Skin epidermis (tissue), 12 donors: ENCODE measurements at regions not wholly inside any gene's neighbourhood (a gene's known extent, or its start where the extent isn't known, plus 50 kb on each side); places are given as distances from the start of the nearest gene placed in this dataset.
"Not testable (repeated sequence)": the region's sequence is repeated elsewhere in the genome, so short reads cannot be mapped to it uniquely, and the experiment has no call there.

Experiments
- H3K27ac ChIP-seq, 21 experiments: fragments of 200-600 bp; sonication (generic) in 11 of 21; one replicate each; pipeline ENCODE4 v1.5.0; 2020; ENCODE audit warnings: mild to moderate bottlenecking in 3 of 21, inconsistent platforms in 2 of 21, moderate library complexity in 2 of 21
- H3K4me3 ChIP-seq, 7 experiments: fragments of 200-600 bp; sonication (generic) in 2 of 7; one replicate each; pipeline ENCODE4 v1.5.0; 2020; ENCODE audit warnings: inconsistent platforms in 2 of 7, mild to moderate bottlenecking in 2 of 7, moderate library complexity in 1 of 7

DNA sequence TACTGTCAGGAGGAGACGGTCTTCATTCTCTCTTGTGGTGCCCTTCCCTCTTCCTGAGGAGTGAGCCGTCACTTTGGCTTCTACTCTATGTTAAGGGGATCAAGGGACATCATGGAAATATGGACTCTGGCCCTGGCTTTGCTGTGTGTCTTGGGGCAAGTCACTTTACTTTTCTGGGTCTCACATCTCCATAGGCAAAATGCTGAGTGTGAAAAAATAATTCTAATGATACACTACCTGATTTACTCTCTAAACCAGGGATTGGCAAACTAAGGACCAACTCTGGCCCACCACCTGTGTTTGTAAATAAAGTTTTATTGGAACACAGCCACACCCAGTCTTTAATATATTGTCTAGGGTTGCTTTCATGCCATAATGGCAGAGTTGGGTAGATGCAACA is 548.7 kb upstream of the CDH5 start:
- Histone ChIP-seq H3K27ac (no peak overlapping the region), H3K4me3 (no peak overlapping the region)

- no peak overlapping the region for H3K4me3 ChIP-seq
- H3K27ac ChIP-seq: no peak overlapping the region
Observed at GRCh38 chr16:65817066-65817465, 549.4 kb upstream of the CDH5 start.

DNA sequence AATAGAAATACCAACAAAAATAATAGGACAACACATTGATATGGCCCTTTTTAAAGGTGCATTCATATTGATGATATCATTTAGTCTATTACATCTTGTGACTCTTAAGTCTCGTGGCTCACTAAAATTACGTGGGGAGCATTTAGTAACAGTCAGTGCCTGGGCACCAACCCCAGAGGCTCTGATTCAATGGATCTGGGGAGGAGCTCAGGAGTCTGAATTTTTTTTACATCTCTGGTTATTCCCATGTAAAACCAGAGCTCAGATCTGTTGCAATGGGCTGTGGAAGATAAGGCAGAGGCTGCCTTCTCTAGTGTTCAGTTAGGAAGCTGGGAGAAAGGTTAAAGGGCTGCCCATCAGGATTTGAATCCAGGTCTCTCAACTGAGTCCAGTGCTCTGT is 549.9 kb upstream of the CDH5 start:
- H3K4me3 ChIP-seq: no peak overlapping the region
- no peak overlapping the region for H3K27ac ChIP-seq

DNA sequence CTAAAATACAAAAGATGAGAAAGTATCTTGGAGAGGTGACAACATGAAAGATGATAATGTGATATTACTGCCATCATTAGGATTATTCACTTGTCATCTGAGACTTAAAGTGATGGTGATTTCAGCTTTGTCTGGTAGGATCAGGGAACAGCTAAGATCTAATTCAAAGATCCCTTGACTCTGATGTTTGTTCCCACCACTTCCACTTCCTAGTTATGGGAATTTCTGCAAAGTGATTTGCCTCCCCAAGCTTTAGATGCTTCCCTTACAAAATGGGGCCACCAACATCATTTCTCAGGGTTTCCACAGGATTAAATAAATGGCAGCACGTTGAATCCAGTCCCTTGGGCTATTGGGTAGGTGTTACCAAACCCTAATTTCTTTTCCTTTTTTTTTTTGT is 550.8 kb upstream of the CDH5 start:
- no peak overlapping the region for H3K4me3 ChIP-seq
- no peak overlapping the region for H3K27ac ChIP-seq

GRCh38 chr16:65813879-65814278 is 552.6 kb upstream of the CDH5 start:
- H3K4me3 ChIP-seq: not testable (repeated sequence)

DNA sequence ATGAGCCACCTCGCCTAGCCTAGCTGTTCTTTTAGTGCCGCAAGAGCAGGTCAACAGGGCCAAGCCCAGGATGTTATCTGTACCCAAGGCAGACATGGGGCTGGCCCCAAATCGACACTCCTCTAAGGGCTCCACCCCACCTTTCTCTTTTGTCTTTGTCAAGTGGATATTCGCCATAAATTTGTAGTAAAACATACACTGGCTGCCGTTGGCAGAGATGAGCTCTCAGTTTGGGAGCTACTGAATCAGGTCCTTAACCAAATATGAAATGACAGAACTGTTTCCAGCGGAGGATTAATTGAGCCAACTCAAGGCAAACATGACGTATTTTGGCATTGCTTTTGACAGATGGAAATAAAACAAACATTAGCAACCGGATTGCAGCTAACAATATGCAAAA is 556.9 kb upstream of the CDH5 start:
- no peak overlapping the region for H3K27ac ChIP-seq
- H3K4me3 ChIP-seq: no peak overlapping the region

More at GRCh38 chr16:65813879-65814278, 552.6 kb upstream of the CDH5 start:
- not testable (repeated sequence) for H3K27ac ChIP-seq

DNA sequence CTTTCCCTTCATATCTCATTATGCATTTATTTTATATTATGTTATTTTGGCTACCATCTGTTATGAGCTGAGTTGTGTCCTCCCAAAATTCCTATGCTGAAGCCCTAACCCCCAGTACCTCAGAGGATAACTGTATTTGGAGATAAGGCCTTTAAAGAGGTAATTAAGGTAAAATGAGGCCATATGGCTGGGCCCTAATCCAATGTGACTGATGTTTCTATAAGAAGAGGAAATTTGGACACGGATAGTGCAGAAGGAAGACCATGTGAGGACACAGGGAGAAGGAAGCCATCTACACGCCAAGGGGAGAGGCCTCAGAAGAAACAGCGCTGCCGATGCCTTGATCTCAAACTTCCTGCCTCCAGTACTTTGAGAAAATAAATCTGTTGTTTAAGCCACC is 557.7 kb upstream of the CDH5 start:
- Histone ChIP-seq H3K4me3 (no peak overlapping the region), H3K27ac (no peak overlapping the region)

- no peak overlapping the region for H3K27ac ChIP-seq
- H3K4me3 ChIP-seq: no peak overlapping the region
Observed at GRCh38 chr16:65807858-65808257, 558.6 kb upstream of the CDH5 start.

DNA sequence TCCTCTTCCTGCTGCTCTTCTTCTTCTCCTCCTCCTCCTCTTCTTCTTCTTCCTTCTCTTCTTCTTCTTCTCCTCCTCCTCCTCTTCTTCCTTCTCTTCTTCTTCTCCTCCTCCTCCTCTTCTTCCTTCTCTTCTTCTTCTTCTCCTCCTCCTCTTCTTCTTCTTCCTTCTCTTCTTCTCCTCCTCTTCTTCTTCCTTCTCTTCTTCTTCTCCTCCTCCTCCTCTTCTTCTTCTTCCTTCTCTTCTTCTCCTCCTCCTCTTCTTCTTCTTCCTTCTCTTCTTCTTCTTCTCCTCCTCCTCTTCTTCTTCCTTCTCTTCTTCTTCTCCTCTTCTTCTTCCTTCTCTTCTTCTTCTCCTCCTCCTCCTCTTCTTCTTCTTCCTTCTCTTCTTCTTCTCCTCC is 560.8 kb upstream of the CDH5 start:
- not testable (repeated sequence) for H3K27ac ChIP-seq, H3K4me3 ChIP-seq

DNA sequence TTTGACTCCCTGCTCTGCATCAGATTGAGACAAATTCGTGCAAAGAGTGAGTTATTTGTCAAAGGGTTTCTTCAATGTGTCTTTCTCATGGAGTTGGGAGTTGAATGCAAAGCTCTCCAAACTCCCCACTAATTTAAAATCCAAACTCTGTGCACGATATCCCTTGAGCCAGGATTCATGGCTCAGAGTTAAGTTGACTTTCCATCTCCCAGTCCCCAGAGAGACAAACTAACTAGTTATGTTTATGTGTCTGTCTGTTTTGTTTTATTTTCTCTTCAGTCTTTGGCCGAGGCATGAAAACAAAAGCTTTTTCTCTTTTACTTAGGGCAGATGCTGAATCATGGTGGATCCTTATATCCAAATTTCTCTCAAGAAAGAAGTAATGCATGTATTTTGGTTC is 570.0 kb upstream of the CDH5 start:
- Histone ChIP-seq H3K4me3 (no peak overlapping the region), H3K27ac (no peak overlapping the region)

DNA sequence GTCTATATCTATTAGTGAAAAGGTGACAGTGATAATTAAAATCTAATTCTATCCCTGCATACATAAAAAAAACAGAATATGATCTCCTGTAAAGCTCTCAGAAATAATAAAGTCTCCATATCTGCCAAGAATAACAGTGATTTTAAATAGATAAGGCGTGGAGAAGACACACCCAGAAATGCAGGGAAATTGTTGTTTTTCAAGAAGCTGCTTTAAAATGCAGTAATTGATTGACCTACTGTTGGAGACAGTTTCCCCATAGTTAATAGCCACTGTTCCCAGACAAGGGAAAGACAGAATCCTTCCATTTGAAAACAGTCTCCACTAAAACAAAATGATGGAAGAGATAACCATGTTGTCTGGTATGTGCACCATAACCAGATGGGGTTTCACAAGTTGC is 571.5 kb upstream of the CDH5 start:
- Histone ChIP-seq H3K27ac (no peak overlapping the region), H3K4me3 (no peak overlapping the region)

DNA sequence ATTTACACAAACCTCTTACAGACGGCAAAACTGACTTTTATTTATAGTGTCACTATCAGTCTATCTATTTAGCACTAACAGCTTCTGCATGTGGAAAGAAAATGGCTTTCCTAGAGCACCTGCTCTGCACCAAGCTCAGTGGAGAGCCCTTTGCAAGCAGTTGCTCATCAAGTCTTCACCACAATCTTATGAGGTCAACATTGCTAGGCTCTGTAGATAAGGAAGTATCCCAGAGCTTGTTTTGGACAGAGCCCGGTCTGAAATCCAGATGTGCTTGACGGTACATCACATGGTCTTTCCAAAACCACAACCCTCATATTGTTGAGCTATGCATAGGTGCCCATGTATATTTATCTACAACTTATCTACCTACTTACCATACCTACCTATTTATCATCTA is 572.7 kb upstream of the CDH5 start:
- no peak overlapping the region for H3K27ac ChIP-seq
- no peak overlapping the region for H3K4me3 ChIP-seq

GRCh38 chr16:65790768-65791167 is 575.7 kb upstream of the CDH5 start:
- H3K27ac ChIP-seq: no peak overlapping the region
- no peak overlapping the region for H3K4me3 ChIP-seq

DNA sequence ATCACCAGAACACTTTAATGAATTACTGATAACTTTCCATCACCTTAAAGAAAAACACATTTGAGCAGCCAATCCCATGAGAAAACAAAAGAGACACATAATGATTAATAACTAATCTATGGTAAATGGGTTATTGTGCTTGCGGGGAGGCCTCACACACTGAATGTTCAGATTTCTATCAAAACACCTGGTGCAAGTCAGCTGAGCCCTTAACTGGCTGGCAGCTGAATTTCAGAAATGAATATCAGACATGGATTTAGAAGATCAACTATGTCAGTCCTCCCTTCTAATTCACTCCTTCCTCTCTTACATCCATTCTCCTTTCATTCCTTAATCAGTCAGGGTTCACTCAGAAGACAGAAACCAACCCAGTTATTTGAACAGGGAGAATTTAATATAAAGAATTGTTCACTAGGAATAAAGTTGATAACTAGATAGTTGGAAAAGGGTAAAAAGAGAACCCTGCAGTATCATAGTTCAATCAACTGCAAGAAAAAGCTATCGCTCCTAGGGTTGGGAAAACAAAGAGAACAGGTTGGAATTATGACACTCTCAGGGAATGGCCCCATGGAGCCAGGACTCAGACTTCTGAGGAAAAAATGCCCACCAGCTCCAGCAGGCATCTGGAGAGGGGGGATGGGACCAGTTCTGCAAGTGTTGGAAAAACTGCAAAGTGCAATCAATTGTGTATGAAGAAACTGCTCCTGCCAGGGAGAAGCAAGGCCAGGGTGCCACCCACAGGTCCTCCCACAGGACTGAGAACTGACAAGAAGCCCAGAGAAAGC is 577.1 kb upstream of the CDH5 start:
- Histone ChIP-seq H3K27ac (no peak overlapping the region), H3K4me3 (no peak overlapping the region)

- H3K27ac ChIP-seq: no peak overlapping the region
- no peak overlapping the region for H3K4me3 ChIP-seq
Observed at GRCh38 chr16:65788434-65789140, 577.9 kb upstream of the CDH5 start.

DNA sequence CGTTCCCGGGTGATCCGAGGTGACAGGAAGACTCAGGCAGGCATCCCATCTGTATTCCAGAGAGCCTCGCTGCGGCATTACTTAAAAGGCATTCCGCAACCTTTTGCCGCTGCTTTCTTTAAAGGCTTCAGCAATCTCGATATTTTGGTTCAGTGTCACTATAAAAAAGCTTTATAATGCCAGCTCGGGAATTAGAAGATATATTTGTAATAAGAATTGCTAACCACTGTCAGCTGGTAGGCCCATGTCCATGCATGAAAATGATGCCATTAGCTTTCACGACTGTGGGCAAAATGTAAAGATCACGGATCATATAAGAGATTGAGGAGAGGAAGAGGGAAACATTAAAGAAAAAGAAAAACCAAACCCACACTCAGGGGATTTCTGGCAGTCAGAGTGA is 578.6 kb upstream of the CDH5 start:
- H3K4me3 ChIP-seq: no peak overlapping the region
- H3K27ac ChIP-seq: no peak overlapping the region

- Histone ChIP-seq H3K27ac (no peak overlapping the region), H3K4me3 (no peak overlapping the region)
Observed at GRCh38 chr16:65786916-65787315, 579.6 kb upstream of the CDH5 start.

- Histone ChIP-seq H3K27ac (peak overlapping the region in 3 of 21 experiments; percentile 7 to 53 (median 19)), H3K4me3 (no peak overlapping the region)
Observed at GRCh38 chr16:65783709-65784474, 582.6 kb upstream of the CDH5 start.

- H3K27ac ChIP-seq: peak overlapping the region in 9 of 21 experiments; percentile 7 to 73 (median 49)
- H3K4me3 ChIP-seq: no peak overlapping the region
Observed at GRCh38 chr16:65782611-65783600, 583.6 kb upstream of the CDH5 start.

DNA sequence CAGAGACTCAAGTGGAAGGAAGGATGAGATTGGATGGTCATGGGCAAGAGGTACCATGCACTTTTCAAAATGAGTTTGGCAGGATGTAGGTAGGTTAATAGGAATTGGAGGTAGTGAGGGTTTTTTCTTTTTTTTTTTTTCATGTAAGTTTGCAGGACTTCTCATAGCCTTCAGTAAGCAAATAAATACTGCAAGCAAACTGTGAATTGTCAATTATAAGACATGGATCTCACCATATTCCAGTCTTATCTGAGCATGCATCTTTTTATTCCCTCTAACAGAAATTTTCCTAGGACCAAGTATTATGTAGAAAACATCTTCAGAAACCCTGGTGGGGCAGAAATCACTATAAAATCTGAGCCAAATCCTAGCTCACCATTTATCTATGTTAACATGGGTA is 584.6 kb upstream of the CDH5 start:
- no peak overlapping the region for H3K4me3 ChIP-seq
- H3K27ac ChIP-seq: peak overlapping the region in 1 of 21 experiments; percentile 27
